GM19035 (cell line): ENCODE measurements at regions not wholly inside any gene's neighbourhood (a gene's known extent, or its start where the extent isn't known, plus 50 kb on each side); places are given as distances from the start of the nearest gene placed in this dataset.
A peak's percentile ranks its signal among the peaks of the same experiment; 100 is the strongest.
"Not testable (repeated sequence)": the region's sequence is repeated elsewhere in the genome, so short reads cannot be mapped to it uniquely, and the experiment has no call there.

ENCODE experiments used
- ATAC-seq: cut with Tn5 transposase; IDR thresholded peaks from one replicate; pipeline ENCODE4 v1.9.1; 2021; ENCODE audit not compliant: unreplicated experiment

DNA sequence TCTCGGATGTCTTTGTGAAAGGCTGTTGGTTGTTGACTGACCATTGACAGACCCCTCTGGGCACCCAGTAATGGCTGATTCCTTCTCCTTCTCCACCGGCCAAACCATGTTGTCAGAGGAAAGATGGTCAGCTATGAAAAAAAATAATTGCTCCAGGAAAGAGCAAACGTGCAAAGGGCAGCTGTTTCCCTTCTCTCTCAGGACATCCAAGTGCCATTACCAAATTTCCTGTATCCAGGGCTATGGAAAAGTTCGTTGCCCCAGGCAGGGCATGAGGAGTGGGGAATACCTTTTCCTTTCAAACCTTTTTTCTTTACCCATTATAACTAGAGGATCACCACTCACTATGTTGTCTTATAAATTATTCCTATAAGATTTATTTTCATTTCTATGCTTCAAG, 321.5 kb upstream of the HNRNPA3 start:
- no peak for ATAC-seq

DNA sequence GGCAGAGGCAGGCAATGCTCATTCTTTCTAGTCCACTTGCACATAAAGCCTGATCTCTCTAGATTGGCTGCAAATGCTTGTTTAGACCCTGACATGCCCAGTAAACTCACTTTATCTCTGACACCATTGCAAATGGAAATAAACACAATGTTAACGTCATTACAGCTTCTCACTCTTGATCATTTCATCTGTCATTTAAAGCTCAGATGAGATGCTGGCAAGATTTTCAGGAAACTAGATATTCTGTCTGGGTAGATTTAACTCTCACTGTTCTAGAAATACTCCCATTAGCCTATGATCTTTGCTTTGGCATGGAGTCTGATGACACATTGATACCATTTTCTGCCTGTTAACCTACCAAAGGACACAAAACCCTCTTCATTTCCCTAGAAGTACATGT, 320.7 kb upstream of the HNRNPA3 start:
- no peak for ATAC-seq

DNA sequence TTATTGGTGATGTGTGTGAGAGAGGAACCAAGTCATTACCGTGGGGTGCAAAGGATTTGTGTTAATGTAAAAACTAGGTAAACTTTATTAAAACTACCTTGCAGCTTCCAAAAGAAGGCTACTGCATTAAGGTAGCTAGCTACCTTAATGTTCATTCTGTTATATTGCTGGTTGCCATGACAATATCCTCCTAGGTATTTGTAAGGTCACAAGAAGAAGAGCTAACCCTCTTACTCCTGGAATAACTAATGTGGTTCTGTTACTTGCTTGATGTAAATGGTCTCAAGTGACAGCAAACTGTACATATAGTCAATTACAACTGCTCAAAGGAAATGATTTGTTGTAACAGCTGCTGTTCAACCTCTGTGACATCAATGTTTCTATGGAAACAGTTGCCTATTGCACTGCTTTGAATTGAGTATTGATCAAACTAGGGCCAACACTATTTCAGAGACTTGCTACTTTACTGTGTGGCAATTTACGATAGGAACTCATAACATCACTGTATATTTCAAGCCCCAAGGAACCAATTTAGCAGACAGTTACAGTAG, 319.8 kb upstream of the HNRNPA3 start:
- ATAC-seq = no peak

DNA sequence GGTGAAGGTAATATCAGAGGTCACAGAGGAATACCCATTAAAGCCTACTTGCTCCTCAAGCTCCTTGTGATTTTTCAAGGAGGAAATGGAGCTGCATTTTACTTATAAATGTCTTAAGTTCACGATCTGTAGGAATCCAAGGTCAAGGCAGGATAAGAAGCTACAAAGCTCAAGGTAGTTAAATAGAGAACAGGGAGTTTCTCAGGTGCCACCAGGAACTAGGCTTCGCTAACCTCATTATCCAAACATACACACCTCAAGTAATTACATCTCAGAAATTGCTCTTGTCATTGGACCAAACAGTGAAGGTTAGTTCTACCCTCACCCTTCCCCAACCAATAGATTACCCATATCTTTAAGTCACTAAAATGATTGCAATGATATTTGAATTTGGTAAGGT, 317.4 kb upstream of the HNRNPA3 start:
- no peak for ATAC-seq

DNA sequence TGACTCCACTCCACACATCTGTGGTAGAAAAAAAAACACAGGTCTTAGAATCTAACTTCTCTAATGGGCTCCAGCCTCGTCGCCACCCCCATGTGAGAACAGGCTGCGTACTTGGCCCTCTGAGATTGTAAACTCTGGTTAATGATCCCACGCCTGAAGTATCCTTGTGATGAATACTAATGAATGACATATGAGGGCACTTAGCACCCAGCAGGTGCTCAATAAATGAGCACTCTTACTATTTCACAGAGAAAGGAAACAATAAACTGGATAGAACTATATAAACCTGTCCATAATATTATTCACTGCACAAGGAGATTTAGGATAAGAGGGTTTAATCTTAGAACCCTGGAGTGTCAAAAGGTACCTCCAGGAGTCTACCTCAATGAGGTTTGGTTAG, 310.1 kb upstream of the HNRNPA3 start:
- ATAC-seq = no peak

DNA sequence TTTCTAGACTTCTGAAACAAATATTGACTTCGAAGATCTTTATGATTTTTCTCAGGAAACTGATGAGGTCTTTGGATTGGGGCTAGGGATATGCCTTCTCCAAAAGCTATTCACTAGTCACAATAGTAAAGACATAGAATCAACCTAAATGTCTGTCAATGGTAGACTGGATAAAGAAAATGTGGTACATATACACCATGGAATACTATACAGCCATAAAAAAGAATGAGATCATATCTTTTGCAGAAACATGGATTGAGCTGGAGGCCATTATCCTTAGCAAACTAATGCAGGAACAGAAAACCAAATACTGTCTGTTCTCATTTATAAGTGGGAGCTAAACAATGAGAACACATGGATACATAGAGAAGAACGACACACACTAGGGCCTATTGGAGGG, 308.5 kb upstream of the HNRNPA3 start:
- ATAC-seq = not testable (repeated sequence)

DNA sequence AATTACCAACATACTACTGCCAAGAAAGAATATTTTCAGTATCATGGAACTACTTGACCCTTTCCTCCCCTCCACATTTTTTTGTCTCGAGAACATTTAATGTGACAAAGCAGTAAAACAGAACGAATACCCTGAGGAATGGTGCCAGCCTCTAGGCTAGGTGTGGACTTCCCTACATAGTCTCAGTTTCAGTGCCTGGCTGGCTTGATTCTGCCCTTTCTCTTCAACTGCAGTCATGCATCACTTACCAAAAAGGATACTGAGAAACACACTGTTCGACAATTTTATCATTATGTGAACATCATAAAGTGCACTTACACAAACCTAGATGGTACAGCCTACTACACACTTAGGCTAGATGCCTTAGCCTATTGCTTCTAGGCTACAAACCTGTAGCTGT, 305.3 kb upstream of the HNRNPA3 start:
- ATAC-seq = no peak

DNA sequence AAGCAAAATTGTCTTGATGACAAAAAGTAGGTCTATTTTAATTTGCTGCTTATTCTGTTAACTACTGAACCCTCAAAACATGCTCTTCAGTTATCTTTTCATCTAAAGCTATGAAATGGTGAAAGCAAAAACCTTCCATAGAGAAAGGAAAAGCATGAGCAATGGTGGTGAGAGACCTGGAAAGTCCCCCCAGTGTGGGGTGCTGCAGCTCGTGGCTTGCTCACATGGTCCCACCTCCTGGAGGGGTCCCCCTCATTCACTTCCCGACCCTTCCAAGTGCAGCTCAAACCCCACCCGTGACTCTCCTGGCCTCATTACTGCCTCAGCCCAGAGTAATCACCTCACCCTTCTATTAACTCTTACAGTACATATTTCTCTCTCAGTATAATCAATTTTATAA, 301.8 kb upstream of the HNRNPA3 start:
- no peak for ATAC-seq

DNA sequence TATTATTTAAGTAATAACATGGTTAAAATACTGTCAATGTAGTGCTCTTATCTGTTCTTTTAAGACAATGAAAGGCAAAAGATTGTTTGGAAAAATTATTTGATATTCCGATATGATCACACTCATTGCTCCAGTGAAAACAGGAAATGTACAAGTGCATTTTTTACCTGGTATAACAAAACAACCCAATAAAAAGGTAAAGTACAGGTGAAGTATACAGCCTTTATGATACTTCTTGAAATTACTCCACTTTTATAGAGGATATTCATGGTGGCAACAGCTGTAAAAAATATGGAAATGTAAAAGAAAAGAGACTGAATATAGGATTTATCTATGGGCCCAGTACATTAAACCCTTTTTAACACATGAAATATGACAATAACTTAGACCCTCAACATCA, 298.6 kb upstream of the HNRNPA3 start:
- no peak for ATAC-seq

DNA sequence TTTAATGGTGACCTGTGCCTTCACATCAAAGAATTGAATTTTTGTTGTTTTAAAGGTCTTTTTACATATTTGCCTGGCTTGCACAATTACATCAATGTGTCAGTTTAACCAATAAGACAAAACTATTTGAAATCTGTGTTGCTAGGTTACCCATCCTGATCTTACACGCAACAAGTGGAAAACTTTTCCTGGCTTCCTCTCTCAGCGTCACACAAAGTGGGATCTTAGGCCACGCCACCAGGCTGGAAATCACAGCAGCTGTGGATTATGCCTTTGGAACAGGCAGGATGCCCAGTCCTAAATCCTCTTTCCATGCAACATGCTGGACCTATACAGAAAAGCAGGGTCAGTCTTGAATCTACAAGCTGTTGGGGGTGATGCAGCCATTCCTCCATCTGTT, 298.2 kb upstream of the HNRNPA3 start:
- ATAC-seq = no peak

DNA sequence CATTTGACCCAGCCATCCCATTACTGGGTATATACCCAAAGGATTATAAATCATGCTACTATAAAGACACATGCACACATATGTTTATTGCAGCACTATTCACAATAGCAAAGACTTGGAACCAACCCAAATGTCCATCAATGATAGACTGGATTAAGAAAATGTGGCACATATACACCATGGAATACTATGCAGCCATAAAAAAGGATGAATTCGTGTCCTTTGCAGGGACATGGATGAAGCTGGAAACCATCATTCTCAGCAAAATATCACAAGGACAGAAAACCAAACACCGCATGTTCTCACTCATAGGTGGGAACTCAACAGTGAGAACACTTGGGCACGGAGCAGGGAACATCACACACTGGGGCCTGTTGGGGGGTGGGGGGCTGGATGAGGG, 290.0 kb upstream of the HNRNPA3 start:
- not testable (repeated sequence) for ATAC-seq

DNA sequence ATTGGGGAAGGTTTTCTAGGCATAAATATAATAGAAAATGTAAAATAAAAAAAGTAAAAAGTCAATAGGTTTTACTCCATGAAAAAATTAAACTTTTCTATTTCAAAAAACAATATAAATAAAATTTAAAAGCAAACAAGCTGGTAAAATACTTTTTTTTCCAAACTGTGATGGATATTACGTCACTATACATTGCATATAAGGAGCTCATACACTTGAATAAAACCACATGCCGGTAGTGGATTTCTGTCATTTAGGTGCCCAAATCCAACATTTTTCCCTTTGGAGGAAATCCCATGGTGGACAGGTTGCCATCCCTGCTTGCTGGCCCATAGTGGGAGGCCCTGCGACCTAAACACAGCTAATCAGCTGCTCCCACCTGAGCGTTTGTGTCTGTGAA, 289.4 kb upstream of the HNRNPA3 start:
- ATAC-seq = no peak

DNA sequence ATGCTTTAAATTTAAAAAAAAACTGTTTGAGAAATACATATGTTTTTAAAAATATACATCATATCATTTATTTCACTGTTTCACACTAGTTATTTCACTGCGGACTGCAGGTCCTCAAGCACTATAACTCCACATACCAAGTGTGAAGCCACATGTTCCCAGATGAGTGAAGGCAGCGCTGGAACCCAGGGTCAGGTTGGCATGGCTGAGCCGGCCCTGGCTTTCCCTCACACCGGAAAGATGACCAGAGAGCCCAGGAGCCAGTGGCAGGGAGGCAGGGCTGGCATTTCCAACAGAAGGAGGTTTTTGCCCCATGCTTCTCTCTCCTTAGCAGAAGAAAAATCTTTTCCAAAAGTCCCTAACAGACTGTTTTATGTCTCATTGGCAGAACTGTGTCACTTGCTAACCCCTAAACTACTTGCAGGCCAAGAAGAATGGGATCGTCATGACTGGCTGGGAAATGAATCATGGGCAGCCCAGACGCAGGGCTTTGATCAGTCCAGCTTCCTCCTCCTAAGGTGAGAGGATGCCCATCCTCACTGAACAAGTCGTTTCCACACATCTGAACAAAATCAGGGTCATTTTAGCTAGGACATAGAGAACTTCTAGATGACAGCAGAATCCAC, 287.6 kb upstream of the HNRNPA3 start:
- ATAC-seq = no peak

DNA sequence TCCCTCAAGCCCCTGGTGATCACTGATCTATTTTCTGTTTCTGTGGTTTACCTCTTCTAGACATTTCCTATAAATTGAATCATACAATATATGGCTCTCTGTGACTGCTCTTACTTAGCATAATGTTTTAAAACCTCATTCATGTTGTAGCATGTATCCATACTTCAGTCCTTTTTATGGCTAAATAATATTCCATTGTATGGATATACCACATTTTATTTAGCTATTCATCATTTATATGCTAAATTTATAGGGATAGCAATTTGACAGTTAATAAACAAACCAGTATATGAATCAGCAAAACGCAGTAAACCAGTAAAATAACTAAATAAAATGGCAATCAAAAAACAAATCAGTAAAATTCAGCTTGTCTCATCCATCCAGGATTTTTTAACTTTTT, 286.1 kb upstream of the HNRNPA3 start:
- ATAC-seq = no peak

DNA sequence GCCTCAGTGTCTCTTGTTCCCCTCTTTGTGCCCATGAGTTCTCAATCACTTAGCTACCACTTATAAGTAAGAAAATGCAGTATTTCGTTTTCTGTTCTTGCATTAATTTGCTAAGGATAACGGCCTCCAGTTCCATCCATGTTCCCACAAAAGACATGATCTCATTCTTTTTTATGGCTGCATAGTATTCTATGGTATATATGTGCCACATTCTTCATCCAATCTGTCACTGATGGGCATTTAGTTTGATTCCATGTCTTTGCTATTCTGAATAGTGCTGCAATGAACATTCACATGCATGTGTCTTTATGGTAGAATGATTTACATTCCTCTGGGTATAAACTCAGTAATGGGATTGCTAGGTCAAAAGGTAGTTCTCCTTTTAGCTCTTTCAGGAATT, 283.2 kb upstream of the HNRNPA3 start:
- ATAC-seq = not testable (repeated sequence)

DNA sequence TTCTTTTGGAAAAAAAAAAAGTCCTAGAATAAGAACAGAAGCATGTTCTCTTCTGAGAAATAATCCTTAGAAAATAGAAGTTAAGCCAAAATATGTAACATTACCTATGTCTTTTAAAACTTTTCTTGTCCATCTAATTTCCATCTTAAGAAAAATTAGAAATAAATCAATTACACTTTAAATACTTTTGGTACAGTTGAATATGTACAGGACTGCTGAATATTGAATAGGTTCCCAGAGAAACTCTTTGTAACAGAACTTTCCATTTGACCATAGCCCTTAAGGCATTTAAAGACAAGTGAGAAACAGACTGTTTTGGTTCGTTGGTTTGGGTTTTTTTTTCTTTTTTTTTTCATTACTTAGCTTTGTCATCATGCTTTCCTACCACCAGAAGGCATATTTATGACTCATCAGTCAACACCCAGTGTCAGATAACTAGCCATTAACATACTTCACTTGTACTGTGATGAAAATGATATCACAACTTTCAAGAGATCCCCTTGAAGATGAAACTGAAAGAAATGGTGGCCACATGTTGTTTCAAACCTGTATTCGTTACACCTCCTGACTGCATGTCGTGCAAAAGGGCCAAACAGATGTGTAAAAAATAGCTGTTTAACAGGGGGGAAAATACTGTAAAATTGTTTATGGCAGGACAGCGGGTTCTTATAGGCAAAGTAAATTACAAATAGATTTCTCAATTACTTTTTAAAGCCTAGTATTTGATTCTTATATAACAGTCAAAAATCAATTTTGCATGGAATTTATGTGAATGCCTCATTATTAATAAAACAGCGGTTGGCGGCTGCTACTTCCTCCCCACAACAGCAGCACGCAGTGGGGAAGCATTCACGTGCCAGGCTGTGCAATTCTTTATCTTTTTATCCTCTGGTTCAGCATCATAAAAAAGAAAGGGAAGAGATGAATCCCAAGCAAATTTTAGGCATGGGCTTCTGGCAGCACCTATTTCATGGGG, 280.7 kb upstream of the HNRNPA3 start:
- peak; percentile 97 for ATAC-seq

DNA sequence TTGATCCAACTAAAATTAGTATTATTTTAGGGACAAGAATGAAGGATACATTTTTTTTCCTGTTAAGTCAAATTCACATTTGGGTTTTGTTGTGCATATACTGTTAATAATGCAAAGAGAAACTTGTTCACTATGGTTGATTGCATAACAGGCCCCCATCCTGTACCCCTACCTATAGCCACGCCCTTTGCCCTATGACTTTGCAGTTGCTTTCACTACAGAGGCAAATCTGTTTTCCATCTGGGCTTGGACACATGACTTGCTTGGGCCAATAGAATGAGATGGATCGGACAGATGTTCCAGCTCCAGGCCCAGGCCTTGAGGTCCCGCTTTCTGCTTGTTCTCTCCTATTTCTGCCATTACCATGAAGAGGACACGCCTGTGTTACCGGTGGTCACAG, 278.5 kb upstream of the HNRNPA3 start:
- no peak for ATAC-seq

DNA sequence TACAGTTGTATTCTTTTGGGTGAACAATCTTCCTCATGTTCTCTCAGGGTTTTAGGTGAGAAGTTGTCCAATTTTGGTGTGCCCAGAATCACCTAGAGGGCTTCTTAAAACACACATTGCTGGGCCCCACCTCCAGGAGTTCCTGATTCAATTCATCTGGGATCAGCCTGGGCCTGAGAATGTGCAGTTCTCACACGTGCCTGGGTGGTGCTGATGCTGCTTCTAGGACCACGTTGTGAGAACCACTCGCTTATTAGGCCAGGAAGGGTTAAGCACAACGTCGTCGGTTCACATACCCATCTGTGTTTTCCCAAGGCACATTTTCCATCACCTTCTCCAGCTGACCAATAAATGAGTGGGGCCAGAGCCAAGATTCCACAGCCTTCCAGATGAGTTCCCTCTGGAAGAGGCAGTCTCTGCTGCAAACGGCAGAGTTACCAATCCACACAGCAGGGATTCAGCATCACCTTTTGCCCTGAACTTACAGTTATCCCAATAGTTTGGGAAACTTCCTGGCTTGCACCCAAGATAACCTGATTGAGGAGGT, 277.7 kb upstream of the HNRNPA3 start:
- no peak for ATAC-seq

DNA sequence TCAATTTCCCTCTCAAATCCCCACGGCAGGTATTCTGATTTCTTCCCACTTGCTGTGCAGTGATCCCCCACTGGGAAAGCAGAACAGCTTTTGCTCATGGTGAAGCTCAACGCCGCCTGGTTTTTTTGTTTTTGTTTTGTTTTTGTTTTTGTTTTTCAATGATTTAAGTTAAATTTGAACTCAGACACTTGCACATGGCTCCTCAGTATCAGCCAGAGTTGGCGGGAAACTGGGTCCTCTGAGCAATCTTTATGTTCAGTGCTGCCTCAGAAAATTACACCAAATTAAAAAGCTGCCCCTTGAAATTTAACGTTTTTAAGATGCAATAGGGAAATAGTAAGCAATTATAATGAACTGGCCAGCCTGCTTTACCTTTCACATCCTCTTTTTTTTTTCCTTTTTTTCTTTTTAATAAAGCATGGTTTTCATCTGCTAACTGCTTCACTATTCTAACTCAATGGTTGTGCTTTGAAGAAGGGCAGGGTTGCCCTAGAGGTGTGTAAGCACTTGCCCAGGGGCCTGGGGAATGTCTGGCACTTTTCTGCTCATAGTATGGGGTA, 277.0 kb upstream of the HNRNPA3 start:
- no peak for ATAC-seq

DNA sequence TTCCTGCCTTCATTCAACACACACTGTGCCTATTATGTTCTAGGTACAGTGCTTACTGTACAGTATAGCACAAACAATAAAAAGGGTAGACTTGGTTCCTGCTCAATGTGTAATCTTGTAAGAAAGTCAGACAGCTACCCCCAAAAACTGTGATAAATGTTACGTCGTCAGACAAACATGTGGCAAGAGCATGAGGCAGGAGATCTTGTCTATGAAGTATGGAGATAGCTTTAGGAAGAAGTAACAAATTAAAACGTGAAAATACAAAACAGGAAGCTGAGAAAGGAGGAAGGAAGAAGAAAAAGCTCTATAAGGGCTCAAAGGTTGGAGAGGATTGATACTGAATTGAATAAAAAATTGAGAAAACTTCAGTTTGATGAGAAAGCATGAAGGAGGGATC, 276.2 kb upstream of the HNRNPA3 start:
- no peak for ATAC-seq

DNA sequence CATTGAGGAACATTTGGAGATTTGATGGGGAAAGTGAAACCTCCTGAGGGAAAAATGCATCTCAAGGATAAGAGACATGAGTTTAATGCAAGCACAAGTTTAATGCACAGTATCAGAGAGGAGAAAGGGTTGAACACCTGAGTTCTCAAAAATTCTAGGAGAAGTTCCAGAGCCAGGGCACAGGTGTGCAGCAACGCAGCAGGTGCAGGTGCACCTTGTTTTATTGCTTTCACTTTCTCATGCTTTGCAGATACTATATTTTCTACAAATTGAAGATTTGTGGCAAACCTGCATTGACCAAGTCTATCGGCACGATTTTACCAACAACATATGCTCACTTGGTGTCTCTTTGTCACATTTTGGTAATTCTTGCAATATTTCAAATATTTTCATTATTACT, 267.6 kb upstream of the HNRNPA3 start:
- ATAC-seq = no peak

DNA sequence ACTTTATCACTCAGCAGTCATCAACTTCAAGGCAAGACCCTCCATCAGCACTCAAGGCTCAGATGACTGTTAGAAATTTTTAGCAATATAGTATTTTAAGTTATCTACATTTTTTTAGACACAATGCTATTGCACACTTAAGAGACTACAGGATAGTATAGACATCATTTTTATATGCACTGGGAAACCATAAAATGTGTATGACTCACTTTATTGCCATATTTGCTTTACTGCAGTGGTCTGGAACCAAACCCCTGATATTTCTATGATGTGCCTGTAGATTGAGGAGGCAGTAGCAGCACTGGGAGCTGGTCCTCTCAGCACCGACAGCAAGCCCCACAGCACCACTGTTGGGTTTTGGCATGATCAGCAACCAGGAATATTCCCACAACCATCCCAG, 264.8 kb upstream of the HNRNPA3 start:
- ATAC-seq = no peak
